ENCODE measurements at regions not wholly inside any gene's neighbourhood (a gene's known extent, or its start where the extent isn't known, plus 50 kb on each side); places are given as distances from the start of the nearest gene placed in this dataset.
"Not testable (repeated sequence)": the region's sequence is repeated elsewhere in the genome, so short reads cannot be mapped to it uniquely, and the experiment has no call there.

- no peak for DNase-seq
These were observed 355.6 kb downstream of the TAF11L14 start for GRCh38 chr5:17989567-17990563.

DNA sequence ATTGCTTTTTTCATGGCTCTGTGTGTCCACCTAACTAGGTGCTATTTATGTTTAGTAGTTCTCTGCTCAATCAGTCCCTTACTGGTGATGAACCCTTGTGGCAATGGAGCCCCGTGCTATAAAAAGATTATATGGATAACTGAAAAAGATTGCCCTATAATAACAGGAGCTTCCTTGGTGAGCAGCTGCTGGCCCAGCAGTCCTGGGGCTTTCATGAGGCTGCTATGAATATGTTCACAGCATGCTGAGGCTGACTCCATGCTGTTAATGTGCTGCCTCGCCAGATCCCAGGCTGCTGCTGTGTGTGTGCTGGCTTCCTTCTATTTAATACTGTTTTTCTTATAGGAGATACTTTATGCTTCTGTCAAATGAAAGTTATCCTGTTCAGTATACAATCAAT, 357.5 kb downstream of the TAF11L14 start:
- no peak for DNase-seq

GRCh38 chr5:17992291-17992690, 358.0 kb downstream of the TAF11L14 start:
- DNase-seq: no peak

DNA sequence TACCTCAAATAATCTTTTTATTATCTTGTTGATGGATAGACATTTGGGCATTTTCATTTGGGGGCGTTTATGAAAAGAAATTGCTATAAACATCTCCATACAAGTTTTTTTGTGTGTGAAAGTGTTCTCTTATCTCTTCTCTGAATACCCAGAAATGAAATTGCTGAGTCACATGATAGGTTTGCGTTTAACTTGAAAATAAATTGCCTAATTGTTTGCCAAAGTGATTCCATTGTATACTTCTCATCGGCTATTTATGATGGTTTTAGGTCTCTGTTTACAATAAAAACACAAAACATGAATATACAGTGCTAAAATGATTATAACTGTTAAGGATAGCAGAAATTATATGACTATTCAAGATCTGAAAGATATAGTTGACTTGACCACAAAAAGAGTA, 361.7 kb downstream of the TAF11L14 start:
- no peak for DNase-seq

GRCh38 chr5:17999858-18000257, 365.6 kb downstream of the TAF11L14 start:
- DNase-seq: no peak

- no peak for DNase-seq
These were observed 366.5 kb downstream of the TAF11L14 start for GRCh38 chr5:18000744-18001143.

- DNase-seq: no peak
These were observed 369.1 kb downstream of the TAF11L14 start for GRCh38 chr5:18003312-18003711.

GRCh38 chr5:18003784-18004183, 369.5 kb downstream of the TAF11L14 start:
- no peak for DNase-seq

GRCh38 chr5:18006235-18006634, 372.0 kb downstream of the TAF11L14 start:
- not testable (repeated sequence) for DNase-seq

DNA sequence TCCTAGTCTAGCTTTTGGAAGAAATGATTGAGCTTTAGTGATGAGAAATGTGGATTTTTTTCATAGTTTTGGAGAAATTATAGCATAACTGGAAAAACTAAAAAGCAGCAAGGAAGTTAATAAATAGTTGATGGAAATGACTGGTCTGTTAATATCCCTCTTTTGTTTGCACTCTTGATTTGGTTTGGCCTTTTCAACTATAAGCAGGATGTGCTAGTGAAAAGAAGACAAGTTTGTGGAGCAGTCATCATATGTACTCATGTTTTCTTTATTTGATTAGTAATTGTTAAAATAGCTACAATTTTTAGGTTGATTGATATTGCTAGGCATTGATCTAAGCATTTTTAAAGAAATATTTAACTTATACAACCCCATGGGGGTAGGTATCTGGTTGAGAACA, 374.7 kb downstream of the TAF11L14 start:
- DNase-seq: no peak

- no peak for DNase-seq
These were observed 375.8 kb downstream of the TAF11L14 start for GRCh38 chr5:18010053-18010452.

DNA sequence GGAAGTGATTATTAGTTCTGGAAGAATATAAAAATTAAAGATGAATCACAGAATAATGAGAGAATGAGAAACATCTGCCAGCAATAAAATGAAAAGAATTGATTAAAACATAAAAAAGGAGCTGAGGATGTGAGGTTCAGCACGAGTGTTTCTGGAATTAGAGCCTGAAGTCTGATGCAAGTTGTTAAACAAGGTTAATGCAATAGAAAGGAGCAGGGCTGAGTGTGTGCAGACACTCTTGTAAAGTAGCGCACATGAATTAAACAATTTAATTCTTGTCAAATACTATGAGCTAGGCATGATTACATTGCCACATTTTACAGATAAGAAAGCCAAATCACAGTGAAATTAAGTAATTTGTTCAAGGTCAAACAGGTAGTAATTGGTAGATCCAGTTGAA, 384.2 kb downstream of the TAF11L14 start:
- no peak for DNase-seq

DNA sequence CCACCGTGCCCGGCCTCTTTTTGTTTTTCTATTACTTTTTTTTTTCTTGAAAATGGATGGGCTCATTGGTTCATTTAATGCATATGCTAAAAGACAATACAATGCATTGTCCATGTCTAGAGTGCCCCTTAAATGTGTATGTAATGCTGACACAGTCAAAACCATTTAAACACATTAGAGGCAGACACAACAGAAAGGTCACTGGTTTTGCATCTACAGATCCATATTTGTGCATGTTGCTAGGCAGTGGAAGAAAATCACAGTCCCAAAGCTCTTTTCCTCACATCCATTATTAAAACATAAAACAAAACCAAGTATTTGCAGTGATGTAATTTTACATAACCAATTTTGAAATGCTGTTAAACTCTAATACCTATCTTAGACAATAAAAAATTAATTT, 389.0 kb downstream of the TAF11L14 start:
- no peak for DNase-seq

- no peak for DNase-seq
These were observed 389.7 kb downstream of the TAF11L14 start for GRCh38 chr5:18023986-18024385.

DNA sequence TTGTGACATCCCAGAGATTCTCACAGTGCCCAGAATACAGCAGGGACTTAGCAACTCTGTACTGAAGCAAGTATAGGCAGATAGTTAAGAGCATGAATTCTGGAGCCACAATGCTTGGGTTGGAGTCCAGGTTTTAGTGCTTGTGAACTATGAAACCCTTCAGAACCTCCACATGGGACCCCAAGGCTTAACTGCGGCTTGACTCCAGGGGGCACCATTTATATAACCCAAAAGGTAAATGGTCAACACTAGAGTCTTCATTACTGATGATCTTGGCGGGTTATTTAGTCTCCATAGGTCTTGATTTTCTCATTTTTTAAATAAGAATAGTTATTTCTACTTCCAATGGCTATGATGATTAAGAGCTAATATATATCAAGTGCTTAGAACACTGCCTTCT, 390.3 kb downstream of the TAF11L14 start:
- DNase-seq: no peak

- no peak for DNase-seq
These were observed 393.1 kb downstream of the TAF11L14 start for GRCh38 chr5:18027241-18027867.

DNA sequence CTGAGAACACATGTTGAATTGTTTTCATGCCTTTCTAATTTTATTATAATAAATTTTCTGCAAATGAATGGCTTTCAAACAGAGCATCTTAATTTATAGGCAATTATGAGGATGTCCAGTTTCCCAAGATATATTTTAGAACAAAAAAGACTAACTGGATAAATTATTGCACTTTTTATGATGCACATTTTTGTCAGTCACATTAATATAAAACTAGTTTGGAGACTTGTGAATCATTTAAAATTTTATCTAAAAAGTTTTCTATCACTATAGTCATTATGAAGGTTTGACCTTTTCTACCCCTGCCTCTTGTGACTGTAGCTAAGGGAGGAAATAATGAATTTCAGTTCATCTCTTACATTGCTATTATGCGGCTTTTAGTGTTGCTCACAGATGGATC, 393.8 kb downstream of the TAF11L14 start:
- no peak for DNase-seq

DNA sequence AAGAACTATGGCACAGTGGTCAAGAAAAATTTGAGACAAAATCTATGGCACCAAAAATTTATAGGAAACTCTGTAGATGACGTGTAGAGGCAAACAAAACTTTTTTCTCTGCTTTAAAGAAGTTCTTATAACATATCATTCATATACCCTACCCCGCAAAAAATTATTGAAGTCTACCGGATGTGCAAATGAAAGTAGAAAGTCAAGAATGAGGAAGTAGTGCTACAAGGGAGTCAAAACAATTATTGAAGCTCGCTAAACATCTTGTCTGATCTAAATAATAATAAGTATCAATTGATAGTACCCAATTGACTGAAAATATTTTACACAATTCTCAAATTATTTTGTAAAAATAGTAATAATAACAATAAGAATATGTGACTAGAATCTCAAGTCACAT, 398.5 kb downstream of the TAF11L14 start:
- no peak for DNase-seq

GRCh38 chr5:18036531-18036930, 402.3 kb downstream of the TAF11L14 start:
- DNase-seq: no peak

GRCh38 chr5:18037718-18038117, 403.5 kb downstream of the TAF11L14 start:
- no peak for DNase-seq

DNA sequence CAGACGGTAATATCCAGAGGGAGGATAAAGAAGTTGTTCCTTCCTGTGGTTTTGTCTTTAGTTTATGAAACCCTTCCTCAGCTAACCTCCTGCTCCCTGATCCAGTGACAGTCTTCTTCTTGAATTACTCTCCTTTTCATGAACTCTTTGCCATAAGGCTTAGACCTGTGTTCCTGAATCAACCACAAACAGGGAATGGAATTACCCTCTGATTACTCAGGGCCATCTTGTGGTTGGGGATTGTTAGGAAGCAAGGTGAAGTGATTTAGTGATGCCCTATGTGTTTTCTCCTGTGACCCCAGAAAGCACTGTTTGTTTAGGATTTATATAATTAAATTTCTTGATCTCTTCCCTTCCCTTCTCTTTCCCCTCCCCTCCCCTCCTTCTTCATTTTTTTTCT, 409.1 kb downstream of the TAF11L14 start:
- no peak for DNase-seq

DNA sequence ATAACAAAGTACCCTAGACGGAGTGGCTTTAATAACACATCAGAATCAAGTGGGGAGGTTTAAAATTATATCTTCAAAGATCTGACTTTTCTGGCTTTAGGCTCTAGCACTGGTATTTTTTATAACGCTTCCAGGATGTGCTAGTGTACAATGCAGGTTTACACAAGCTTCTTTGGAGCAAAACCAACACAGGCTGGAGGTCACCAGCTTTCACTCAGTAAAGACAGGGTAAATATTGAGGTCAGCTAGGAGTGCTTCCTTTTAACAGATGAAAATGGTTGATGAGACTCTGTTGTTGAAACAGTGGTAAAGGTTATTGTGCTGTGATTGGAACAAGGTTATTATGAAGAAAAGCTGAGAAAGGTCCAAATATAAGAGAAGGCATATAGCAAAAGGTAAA, 414.2 kb downstream of the TAF11L14 start:
- DNase-seq: no peak

DNA sequence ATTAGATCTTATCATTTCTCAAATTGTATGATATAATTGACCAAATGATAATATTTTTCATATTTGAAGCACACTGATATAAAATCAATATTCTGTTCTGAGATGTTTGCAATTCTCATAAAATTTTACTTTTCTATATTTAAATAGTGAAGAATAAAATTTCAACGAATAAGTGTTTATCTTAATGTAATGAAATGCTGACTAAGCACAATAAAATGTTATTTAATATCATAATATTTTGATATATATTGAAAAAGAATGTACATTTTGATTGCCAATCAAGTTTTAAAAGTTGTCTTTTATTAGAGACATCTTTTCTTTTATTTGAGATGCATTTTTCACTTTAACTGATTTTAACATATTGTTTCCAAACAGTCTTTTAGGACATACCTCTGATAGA, 416.1 kb downstream of the TAF11L14 start:
- no peak for DNase-seq

GRCh38 chr5:18050776-18051175, 416.5 kb downstream of the TAF11L14 start:
- no peak for DNase-seq

Measured in activated CD8-positive, alpha-beta memory T cell treated with anti-CD3 and anti-CD28 coated beads for 24 hours (primary cell).